HepG2 (cell line): ENCODE measurements at regions not wholly inside any gene's neighbourhood (a gene's known extent, or its start where the extent isn't known, plus 50 kb on each side); places are given as distances from the start of the nearest gene placed in this dataset.

ENCODE experiments used
- IKZF1 ChIP-seq: fragments of 450-650 bp; IDR thresholded peaks from 2 replicates; pipeline ENCODE4 v1.7.1; 2016
- POLR2AphosphoS5 ChIP-seq: IDR thresholded peaks from 2 replicates; pipeline ENCODE4 v1.6.1; 2012; ENCODE audit warnings: low read depth, low read length
- ZFP36L2 ChIP-seq: sonication (generic); formaldehyde crosslinking; IDR thresholded peaks from 2 replicates; pipeline ENCODE4 v1.4.0; 2020; ENCODE audit warnings: missing genetic modification reagents
- ZNF383 ChIP-seq: sonication (generic); formaldehyde crosslinking; IDR thresholded peaks from 2 replicates; pipeline ENCODE4 v1.4.0; 2020; ENCODE audit warnings: missing genetic modification reagents, mild to moderate bottlenecking, borderline replicate concordance
- ZNF512 ChIP-seq: sonication (generic); formaldehyde crosslinking; IDR thresholded peaks from 2 replicates; pipeline ENCODE4 v1.4.0; 2020; ENCODE audit warnings: mild to moderate bottlenecking, missing genetic modification reagents

GRCh38 chr4:135316266-135316779 is 1114.7 kb upstream of the PABPC4L start:
- TF ChIP-seq IKZF1 (no peak), POLR2AphosphoS5 (no peak), ZNF383 (CRISPR knock-in tag) (no peak), ZNF512 (CRISPR knock-in tag) (no peak), ZFP36L2 (CRISPR knock-in tag) (no peak)
